Astrocyte (in vitro differentiated cells and primary cell): ENCODE measurements at regions not wholly inside any gene's neighbourhood (a gene's known extent, or its start where the extent isn't known, plus 50 kb on each side); places are given as distances from the start of the nearest gene placed in this dataset.

Experiments
- DNase-seq: peaks from one replicate; pipeline ENCODE4 v3.0.0-alpha.2; 2010; ENCODE audit warnings: low read depth
- FAIRE-seq: peaks from 2 replicates; lab custom pipeline; 2011; peaks lifted over from hg19 to GRCh38; lab: Jason Lieb, UNC
- H2AFZ ChIP-seq: 2 replicates; pipeline ENCODE4 v1.6.0; 2012; ENCODE audit warnings: low read depth, low read length, inconsistent platforms
- H3K27ac ChIP-seq: 2 replicates; pipeline ENCODE4 v1.5.1; 2011; ENCODE audit warnings: low read depth, low read length, inconsistent platforms
- H3K27me3 ChIP-seq: 2 replicates; pipeline ENCODE4 v1.6.0; 2011; ENCODE audit warnings: low read length, inconsistent platforms; ENCODE audit not compliant: insufficient read depth
- H3K36me3 ChIP-seq: 2 replicates; pipeline ENCODE4 v1.5.1; 2011; ENCODE audit warnings: low read length, inconsistent platforms; ENCODE audit not compliant: insufficient read depth
- H3K4me1 ChIP-seq: 2 replicates; pipeline ENCODE4 v1.5.1; 2011; ENCODE audit warnings: low read length, inconsistent platforms; ENCODE audit not compliant: insufficient read depth
- H3K4me2 ChIP-seq: 2 replicates; pipeline ENCODE4 v1.6.0; 2012; ENCODE audit warnings: low read length, inconsistent platforms
- H3K4me3 ChIP-seq: 2 replicates; pipeline ENCODE4 v1.5.1; 2011; ENCODE audit warnings: low read depth, mild to moderate bottlenecking, low read length, inconsistent platforms; ENCODE audit not compliant: insufficient read depth
- H3K79me2 ChIP-seq: 2 replicates; pipeline ENCODE4 v1.6.0; 2012; ENCODE audit warnings: mild to moderate bottlenecking, low read length, inconsistent platforms; ENCODE audit not compliant: insufficient read depth
- H3K9ac ChIP-seq: 2 replicates; pipeline ENCODE4 v1.6.0; 2012; ENCODE audit warnings: mild to moderate bottlenecking, low read length, inconsistent platforms
- H3K9me3 ChIP-seq: 2 replicates; pipeline ENCODE4 v1.5.1; 2012; ENCODE audit warnings: low read depth, mild to moderate bottlenecking, low read length, inconsistent platforms; ENCODE audit not compliant: insufficient read depth
- H4K20me1 ChIP-seq: 2 replicates; pipeline ENCODE4 v1.6.0; 2012; ENCODE audit warnings: low read length, inconsistent platforms; ENCODE audit not compliant: insufficient read depth
- H3K27ac Mint-ChIP-seq: one replicate; pipeline ENCODE4 v1.8.0; 2021; ENCODE audit warnings: mild to moderate bottlenecking, mixed read lengths; ENCODE audit not compliant: unreplicated experiment
- H3K27me3 Mint-ChIP-seq: one replicate; pipeline ENCODE4 v1.8.0; 2021; ENCODE audit warnings: low read depth, mixed read lengths; ENCODE audit not compliant: unreplicated experiment
- H3K36me3 Mint-ChIP-seq: one replicate; pipeline ENCODE4 v1.8.0; 2021; ENCODE audit warnings: low read depth, mixed read lengths; ENCODE audit not compliant: unreplicated experiment
- H3K4me1 Mint-ChIP-seq: one replicate; pipeline ENCODE4 v1.8.0; 2021; ENCODE audit warnings: low read depth, mixed read lengths; ENCODE audit not compliant: unreplicated experiment
- H3K4me3 Mint-ChIP-seq: one replicate; pipeline ENCODE4 v1.8.0; 2021; ENCODE audit warnings: mild to moderate bottlenecking, moderate library complexity, mixed read lengths; ENCODE audit not compliant: unreplicated experiment
- H3K9me3 Mint-ChIP-seq: one replicate; pipeline ENCODE4 v1.8.0; 2021; ENCODE audit warnings: mild to moderate bottlenecking, mixed read lengths; ENCODE audit not compliant: unreplicated experiment
- CTCF ChIP-seq: IDR thresholded peaks from 2 replicates; pipeline ENCODE4 v1.5.1; 2011; ENCODE audit warnings: low read depth, mild to moderate bottlenecking, inconsistent platforms, low read length, moderate library complexity; ENCODE audit not compliant: insufficient read depth
- EZH2 ChIP-seq: IDR thresholded peaks from 2 replicates; pipeline ENCODE4 v1.6.1; 2012; ENCODE audit warnings: mild to moderate bottlenecking, low read length, inconsistent platforms; ENCODE audit not compliant: insufficient read depth

DNA sequence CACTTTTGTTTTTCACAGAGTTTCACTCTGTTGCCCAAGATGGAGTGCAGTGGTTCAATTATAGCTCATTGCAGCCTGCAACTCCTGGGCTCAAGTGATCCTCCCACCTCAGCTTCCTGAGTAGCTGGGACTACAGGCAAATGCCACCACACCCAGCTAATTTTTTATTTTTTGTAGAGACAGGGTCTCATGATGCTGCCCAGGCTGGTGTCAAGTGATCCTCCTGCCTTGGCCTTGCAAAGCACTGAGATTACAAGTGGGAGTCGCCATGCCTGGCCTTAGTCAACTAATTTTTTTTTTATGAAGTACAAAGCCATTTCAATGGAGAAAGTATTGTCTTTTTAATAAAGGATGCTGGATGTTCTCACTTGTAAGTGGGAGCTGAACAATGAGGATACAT, 51.3 kb upstream of the UXT start:
- no peak for FAIRE-seq
- Histone ChIP-seq H3K27me3 (no peaks in the 10 kb centered on the region), H3K79me2 (no peaks in the 10 kb centered on the region), H3K4me2 (no peak overlapping the region), H3K9ac (no peak overlapping the region), H2AFZ (no peak overlapping the region), H3K36me3 (no peaks in the 10 kb centered on the region), H3K4me1 (no peaks in the 10 kb centered on the region), H3K4me3 (no peak overlapping the region), H3K27ac (no peak overlapping the region), H3K9me3 (no peaks in the 10 kb centered on the region), H4K20me1 (no peaks in the 10 kb centered on the region)
- Mint-ChIP-seq H3K27me3 (no peaks in the 10 kb centered on the region), H3K4me3 (no peak overlapping the region), H3K27ac (no peak overlapping the region), H3K9me3 (no peaks in the 10 kb centered on the region), H3K4me1 (peaks cover 2% of the 10 kb centered on the region), H3K36me3 (no peaks in the 10 kb centered on the region)
- no peak for DNase-seq
- TF ChIP-seq EZH2: no peak
- TF ChIP-seq CTCF: no peak
